Right atrium auricular region (tissue), 2 donors: ENCODE measurements at regions not wholly inside any gene's neighbourhood (a gene's known extent, or its start where the extent isn't known, plus 50 kb on each side); places are given as distances from the start of the nearest gene placed in this dataset.

Source experiments
- DNase-seq: peaks from one replicate; pipeline ENCODE4 v3.0.0-alpha.2; 2019; ENCODE audit warnings: low spot score
- H3K27ac ChIP-seq, 2 donors: fragments of 200-600 bp; sonication (generic); 1 replicate in 1 of 2; 2 replicates in 1 of 2; pipeline ENCODE4 v1.5.1; 2016 to 2019
- H3K27me3 ChIP-seq, 2 donors: fragments of 200-600 bp; sonication (generic); one replicate each; pipeline versions ENCODE4 v1.5.1 to v1.6.0; 2017 to 2019
- H3K36me3 ChIP-seq: fragments of 200-600 bp; sonication (generic); one replicate; pipeline ENCODE4 v1.5.1; 2016
- H3K4me1 ChIP-seq, 2 donors: fragments of 200-600 bp; sonication (generic); one replicate each; pipeline versions ENCODE4 v1.5.1 to v1.6.0; 2017 to 2019
- H3K4me3 ChIP-seq, 2 donors: fragments of 200-600 bp; sonication (generic); 1 replicate in 1 of 2; 2 replicates in 1 of 2; pipeline ENCODE4 v1.5.1; 2017 to 2019; ENCODE audit warnings: mild to moderate bottlenecking in 1 of 2, moderate library complexity in 1 of 2
- H3K9me3 ChIP-seq, 2 donors: fragments of 200-600 bp; sonication (generic); one replicate each; pipeline ENCODE4 v1.5.1; 2019
- CTCF ChIP-seq, 2 donors: fragments of 200-600 bp; sonication (generic); IDR thresholded peaks; one replicate each; pipeline ENCODE4 v1.5.1; 2019; ENCODE audit warnings: antibody characterized with exemption in 2 of 2

GRCh38 chr3:23654571-23654970, 151.2 kb upstream of the UBE2E1 start:
- Histone ChIP-seq H3K9me3 (peaks cover 0 to 9% of the 10 kb centered on the region in 2 donors), H3K4me1 (no peaks in the 10 kb centered on the region), H3K27me3 (no peaks in the 10 kb centered on the region), H3K27ac (no peak overlapping the region), H3K36me3 (no peaks in the 10 kb centered on the region), H3K4me3 (no peak overlapping the region)
- no peak for TF ChIP-seq CTCF (IDR thresholded peaks at IDR 0.05)
- DNase-seq = no peak

GRCh38 chr3:23655749-23656148, 150.0 kb upstream of the UBE2E1 start:
- H3K27ac ChIP-seq = no peak overlapping the region
- no peak for TF ChIP-seq CTCF (IDR thresholded peaks at IDR 0.05)
- no peak overlapping the region for H3K4me3 ChIP-seq
- peaks cover 0 to 9% of the 10 kb centered on the region in 2 donors for H3K9me3 ChIP-seq
- H3K36me3 ChIP-seq = no peaks in the 10 kb centered on the region
- no peaks in the 10 kb centered on the region for H3K4me1 ChIP-seq
- DNase-seq = no peak
- H3K27me3 ChIP-seq = no peaks in the 10 kb centered on the region

GRCh38 chr3:23656199-23656598, 149.6 kb upstream of the UBE2E1 start:
- H3K9me3 ChIP-seq = peaks cover 0 to 9% of the 10 kb centered on the region in 2 donors
- H3K27me3 ChIP-seq = no peaks in the 10 kb centered on the region
- no peak overlapping the region for H3K27ac ChIP-seq
- no peak for TF ChIP-seq CTCF (IDR thresholded peaks at IDR 0.05)
- no peaks in the 10 kb centered on the region for H3K36me3 ChIP-seq
- no peaks in the 10 kb centered on the region for H3K4me1 ChIP-seq
- no peak overlapping the region for H3K4me3 ChIP-seq
- DNase-seq = no peak

- TF ChIP-seq CTCF (IDR thresholded peaks at IDR 0.05) = no peak
- Histone ChIP-seq H3K27ac (no peak overlapping the region), H3K4me1 (no peaks in the 10 kb centered on the region), H3K36me3 (no peaks in the 10 kb centered on the region), H3K4me3 (no peak overlapping the region), H3K9me3 (peaks cover 0 to 9% of the 10 kb centered on the region in 2 donors), H3K27me3 (no peaks in the 10 kb centered on the region)
- DNase-seq = no peak
Measured at GRCh38 chr3:23656821-23657220, 148.9 kb upstream of the UBE2E1 start.

- no peaks in the 10 kb centered on the region for H3K4me1 ChIP-seq
- DNase-seq = no peak
- no peaks in the 10 kb centered on the region for H3K36me3 ChIP-seq
- no peaks in the 10 kb centered on the region for H3K27me3 ChIP-seq
- H3K9me3 ChIP-seq = peaks cover 0 to 9% of the 10 kb centered on the region in 2 donors
- no peak overlapping the region for H3K4me3 ChIP-seq
- no peak for TF ChIP-seq CTCF (IDR thresholded peaks at IDR 0.05)
- H3K27ac ChIP-seq = no peak overlapping the region
Measured at GRCh38 chr3:23657647-23658046, 148.1 kb upstream of the UBE2E1 start.

- no peak for DNase-seq
- peaks cover 0 to 9% of the 10 kb centered on the region in 2 donors for H3K9me3 ChIP-seq
- no peak overlapping the region for H3K27ac ChIP-seq
- no peaks in the 10 kb centered on the region for H3K27me3 ChIP-seq
- no peaks in the 10 kb centered on the region for H3K36me3 ChIP-seq
- TF ChIP-seq CTCF (IDR thresholded peaks at IDR 0.05) = no peak
- no peaks in the 10 kb centered on the region for H3K4me1 ChIP-seq
- H3K4me3 ChIP-seq = no peak overlapping the region
Measured at GRCh38 chr3:23659274-23659673, 146.5 kb upstream of the UBE2E1 start.
